ENCODE measurements at regions not wholly inside any gene's neighbourhood (a gene's known extent, or its start where the extent isn't known, plus 50 kb on each side); places are given as distances from the start of the nearest gene placed in this dataset.

GRCh38 chr6:163888030-163888819, 473.7 kb downstream of the QKI start:
- H3K27ac ChIP-seq (ENCODE audit: low read depth, low read length) = no peak overlapping the region
- TF ChIP-seq, protein P1, sequence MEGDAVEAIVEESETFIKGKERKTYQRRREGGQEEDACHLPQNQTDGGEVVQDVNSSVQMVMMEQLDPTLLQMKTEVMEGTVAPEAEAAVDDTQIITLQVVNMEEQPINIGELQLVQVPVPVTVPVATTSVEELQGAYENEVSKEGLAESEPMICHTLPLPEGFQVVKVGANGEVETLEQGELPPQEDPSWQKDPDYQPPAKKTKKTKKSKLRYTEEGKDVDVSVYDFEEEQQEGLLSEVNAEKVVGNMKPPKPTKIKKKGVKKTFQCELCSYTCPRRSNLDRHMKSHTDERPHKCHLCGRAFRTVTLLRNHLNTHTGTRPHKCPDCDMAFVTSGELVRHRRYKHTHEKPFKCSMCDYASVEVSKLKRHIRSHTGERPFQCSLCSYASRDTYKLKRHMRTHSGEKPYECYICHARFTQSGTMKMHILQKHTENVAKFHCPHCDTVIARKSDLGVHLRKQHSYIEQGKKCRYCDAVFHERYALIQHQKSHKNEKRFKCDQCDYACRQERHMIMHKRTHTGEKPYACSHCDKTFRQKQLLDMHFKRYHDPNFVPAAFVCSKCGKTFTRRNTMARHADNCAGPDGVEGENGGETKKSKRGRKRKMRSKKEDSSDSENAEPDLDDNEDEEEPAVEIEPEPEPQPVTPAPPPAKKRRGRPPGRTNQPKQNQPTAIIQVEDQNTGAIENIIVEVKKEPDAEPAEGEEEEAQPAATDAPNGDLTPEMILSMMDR (IDR thresholded peaks at IDR 0.05; ENCODE audit: insufficient read depth, low read length, poor library complexity, severe bottlenecking) = no peak
- no peak for TF ChIP-seq EZH2phosphoT487 (conservative IDR thresholded peaks at IDR 0.05; ENCODE audit: low read length)
- H3K4me3 ChIP-seq (ENCODE audit: insufficient read depth, low read length, poor library complexity, severe bottlenecking) = no peak overlapping the region
- no peak overlapping the region for H3K9ac ChIP-seq (ENCODE audit: low read length)
- H4K20me1 ChIP-seq (ENCODE audit: low read depth, low read length) = no peaks in the 10 kb centered on the region
- H3K79me2 ChIP-seq (ENCODE audit: insufficient read depth, low read length) = no peaks in the 10 kb centered on the region
- no peaks in the 10 kb centered on the region for H3K27me3 ChIP-seq (ENCODE audit: low read length)
- no peaks in the 10 kb centered on the region for H3F3A ChIP-seq (ENCODE audit: insufficient read depth)
- no peaks in the 10 kb centered on the region for H3K9me2 ChIP-seq (replicated peaks; ENCODE audit: insufficient read depth, low read length)
- H3K4me2 ChIP-seq (ENCODE audit: low read depth, low read length, poor library complexity, severe bottlenecking) = no peak overlapping the region
- no peaks in the 10 kb centered on the region for H3K36me3 ChIP-seq (ENCODE audit: low read length)
- no peak overlapping the region for H2AFZ ChIP-seq (ENCODE audit: low read depth, low read length, severe bottlenecking)
- no peaks in the 10 kb centered on the region for H3K9me3 ChIP-seq (ENCODE audit: insufficient read depth, low read length)

GRCh38 chr6:163886428-163886827, 471.9 kb downstream of the QKI start:
- Histone ChIP-seq H2AFZ (ENCODE audit: low read depth, low read length, severe bottlenecking) (no peak overlapping the region), H3K4me3 (ENCODE audit: insufficient read depth, low read length, poor library complexity, severe bottlenecking) (no peak overlapping the region), H3K27me3 (ENCODE audit: low read length) (no peaks in the 10 kb centered on the region), H3K79me2 (ENCODE audit: insufficient read depth, low read length) (no peaks in the 10 kb centered on the region), H3K9ac (ENCODE audit: low read length) (no peak overlapping the region), H3K9me3 (ENCODE audit: insufficient read depth, low read length) (no peaks in the 10 kb centered on the region), H3K27ac (ENCODE audit: low read depth, low read length) (no peak overlapping the region), H3K4me2 (ENCODE audit: low read depth, low read length, poor library complexity, severe bottlenecking) (no peak overlapping the region), H3F3A (ENCODE audit: insufficient read depth) (no peaks in the 10 kb centered on the region), H3K36me3 (ENCODE audit: low read length) (no peaks in the 10 kb centered on the region), H4K20me1 (ENCODE audit: low read depth, low read length) (no peaks in the 10 kb centered on the region), H3K9me2 (replicated peaks; ENCODE audit: insufficient read depth, low read length) (no peaks in the 10 kb centered on the region)
- TF ChIP-seq EZH2phosphoT487 (conservative IDR thresholded peaks at IDR 0.05; ENCODE audit: low read length) = no peak

GRCh38 chr6:163883984-163884383, 469.5 kb downstream of the QKI start:
- Histone ChIP-seq H3K27me3 (ENCODE audit: low read length) (no peaks in the 10 kb centered on the region), H2AFZ (ENCODE audit: low read depth, low read length, severe bottlenecking) (no peak overlapping the region), H3K4me2 (ENCODE audit: low read depth, low read length, poor library complexity, severe bottlenecking) (no peak overlapping the region), H3F3A (ENCODE audit: insufficient read depth) (no peaks in the 10 kb centered on the region), H3K9me2 (replicated peaks; ENCODE audit: insufficient read depth, low read length) (no peaks in the 10 kb centered on the region), H3K79me2 (ENCODE audit: insufficient read depth, low read length) (no peaks in the 10 kb centered on the region), H3K36me3 (ENCODE audit: low read length) (no peaks in the 10 kb centered on the region), H4K20me1 (ENCODE audit: low read depth, low read length) (no peaks in the 10 kb centered on the region), H3K9ac (ENCODE audit: low read length) (no peak overlapping the region), H3K9me3 (ENCODE audit: insufficient read depth, low read length) (no peaks in the 10 kb centered on the region), H3K27ac (ENCODE audit: low read depth, low read length) (no peak overlapping the region), H3K4me3 (ENCODE audit: insufficient read depth, low read length, poor library complexity, severe bottlenecking) (no peak overlapping the region)
- TF ChIP-seq, protein P1 (IDR thresholded peaks at IDR 0.05; ENCODE audit: insufficient read depth, low read length, poor library complexity, severe bottlenecking) = no peak
- no peak for TF ChIP-seq EZH2phosphoT487 (conservative IDR thresholded peaks at IDR 0.05; ENCODE audit: low read length)

- TF ChIP-seq, protein P1 (IDR thresholded peaks at IDR 0.05; ENCODE audit: insufficient read depth, low read length, poor library complexity, severe bottlenecking) = no peak
- TF ChIP-seq EZH2phosphoT487 (conservative IDR thresholded peaks at IDR 0.05; ENCODE audit: low read length) = no peak
- Histone ChIP-seq H3K4me3 (ENCODE audit: insufficient read depth, low read length, poor library complexity, severe bottlenecking) (no peak overlapping the region), H3K36me3 (ENCODE audit: low read length) (no peaks in the 10 kb centered on the region)
Observed at GRCh38 chr6:163878698-163879097, 464.2 kb downstream of the QKI start.

More at GRCh38 chr6:163878698-163879097, 464.2 kb downstream of the QKI start:
- Histone ChIP-seq H3K27ac (ENCODE audit: low read depth, low read length) (no peak overlapping the region), H3K4me2 (ENCODE audit: low read depth, low read length, poor library complexity, severe bottlenecking) (no peak overlapping the region), H3K27me3 (ENCODE audit: low read length) (no peaks in the 10 kb centered on the region), H3K9me2 (replicated peaks; ENCODE audit: insufficient read depth, low read length) (no peaks in the 10 kb centered on the region), H3K9ac (ENCODE audit: low read length) (no peak overlapping the region), H3K9me3 (ENCODE audit: insufficient read depth, low read length) (no peaks in the 10 kb centered on the region), H2AFZ (ENCODE audit: low read depth, low read length, severe bottlenecking) (no peak overlapping the region), H3F3A (ENCODE audit: insufficient read depth) (no peaks in the 10 kb centered on the region), H3K79me2 (ENCODE audit: insufficient read depth, low read length) (no peaks in the 10 kb centered on the region), H4K20me1 (ENCODE audit: low read depth, low read length) (no peaks in the 10 kb centered on the region)
